Embryonic facial prominence (tissue), 1 donor: ENCODE measurements at regions not wholly inside any gene's neighbourhood (a gene's known extent, or its start where the extent isn't known, plus 50 kb on each side); places are given as distances from the start of the nearest gene placed in this dataset.
"Not testable (repeated sequence)": the region's sequence is repeated elsewhere in the genome, so short reads cannot be mapped to it uniquely, and the experiment has no call there.

ENCODE experiments used
- DNase-seq: peaks from one replicate; pipeline ENCODE4 v3.0.0-alpha.2; 2016; ENCODE audit errors: extremely low spot score

DNA sequence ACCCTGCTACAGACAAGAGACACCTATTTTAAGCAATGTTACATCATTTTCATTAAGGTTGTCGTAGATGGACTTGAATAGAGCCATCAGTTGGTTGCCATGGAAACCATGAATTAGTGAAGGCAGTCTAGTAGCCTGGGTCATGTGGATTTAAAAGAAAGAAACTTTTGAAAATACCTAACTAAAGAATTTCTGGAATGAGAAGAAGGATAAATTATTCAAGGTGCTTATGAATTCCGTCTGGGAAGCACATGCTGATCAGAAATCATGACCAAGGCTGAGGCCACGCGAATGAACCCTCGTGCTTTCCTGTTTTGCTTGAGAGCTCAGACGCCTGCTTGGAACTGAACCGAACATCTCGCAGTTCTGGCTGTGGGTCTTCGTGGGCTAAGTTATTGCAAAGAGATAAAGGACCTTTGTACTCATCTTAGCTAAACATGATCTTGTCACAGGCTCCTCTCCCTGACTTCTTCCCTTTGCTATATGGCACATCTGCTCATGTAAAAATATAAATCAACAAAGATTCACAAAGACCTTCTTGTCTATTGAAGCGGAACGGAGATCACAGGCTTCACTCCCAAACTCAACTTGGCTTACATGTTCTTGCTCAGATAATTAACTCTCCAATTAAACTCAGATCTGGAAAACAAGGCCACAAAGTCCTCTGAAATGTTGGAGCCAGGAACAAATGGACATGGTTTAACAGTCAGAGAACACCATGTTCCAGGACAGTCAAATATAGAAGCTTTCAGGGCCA, 140.2 kb downstream of the NUFIP1 start:
- DNase-seq = no peak

DNA sequence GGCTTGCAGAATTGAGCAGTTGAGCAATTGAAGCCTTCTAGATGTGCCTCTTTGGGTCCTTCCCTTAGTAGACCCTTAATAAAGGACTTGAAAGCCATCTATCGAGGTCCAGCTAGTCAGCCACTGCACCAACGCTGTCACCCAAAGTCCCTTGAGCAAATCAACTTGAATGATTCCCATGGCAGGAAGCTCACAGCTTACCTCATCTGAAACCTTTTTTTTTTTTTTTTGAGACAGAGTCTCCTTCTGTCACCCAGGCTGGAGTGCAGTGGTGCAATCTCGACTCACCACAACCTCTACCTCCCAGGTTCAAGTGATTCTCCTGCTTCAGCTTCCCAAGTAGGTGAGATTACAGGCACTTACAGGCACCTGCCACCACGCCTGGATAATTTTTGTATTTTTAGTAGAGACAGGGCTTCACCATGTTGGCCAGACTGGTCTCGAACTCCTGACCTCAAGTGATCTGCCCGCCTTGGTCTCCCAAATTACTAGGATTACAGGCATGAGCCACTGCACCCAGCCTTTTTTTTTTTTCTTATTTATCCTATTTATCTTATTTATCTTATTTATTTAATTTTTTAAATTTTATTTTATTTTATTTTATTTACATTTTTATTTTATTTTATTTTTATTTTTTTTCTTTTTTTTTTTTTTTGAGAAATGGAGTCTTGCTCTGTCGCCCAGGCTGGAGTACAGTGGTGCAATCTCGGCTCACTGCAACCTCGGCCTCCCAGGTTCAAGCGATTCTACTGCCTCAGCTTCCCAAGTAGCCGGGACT, 143.8 kb downstream of the NUFIP1 start:
- DNase-seq = not testable (repeated sequence)

DNA sequence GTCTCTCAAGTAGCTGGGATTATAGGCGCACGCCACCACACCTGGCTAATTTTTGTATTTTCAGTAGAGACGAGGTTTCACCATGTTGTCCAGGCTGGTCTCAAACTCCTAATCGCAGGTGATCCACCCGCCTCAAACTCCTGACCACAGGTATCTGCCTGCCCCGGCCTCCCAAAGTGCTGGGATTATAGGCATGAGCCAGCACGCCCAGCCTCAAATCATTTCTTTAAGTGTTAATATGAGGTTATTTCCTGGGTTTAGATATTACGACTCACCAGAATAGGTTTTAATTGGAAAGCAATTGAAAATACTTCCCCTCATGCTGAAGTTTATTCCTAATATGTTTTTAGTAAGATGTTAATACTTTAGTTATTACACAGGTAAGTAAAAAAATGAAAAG, 144.5 kb downstream of the NUFIP1 start:
- no peak for DNase-seq

DNA sequence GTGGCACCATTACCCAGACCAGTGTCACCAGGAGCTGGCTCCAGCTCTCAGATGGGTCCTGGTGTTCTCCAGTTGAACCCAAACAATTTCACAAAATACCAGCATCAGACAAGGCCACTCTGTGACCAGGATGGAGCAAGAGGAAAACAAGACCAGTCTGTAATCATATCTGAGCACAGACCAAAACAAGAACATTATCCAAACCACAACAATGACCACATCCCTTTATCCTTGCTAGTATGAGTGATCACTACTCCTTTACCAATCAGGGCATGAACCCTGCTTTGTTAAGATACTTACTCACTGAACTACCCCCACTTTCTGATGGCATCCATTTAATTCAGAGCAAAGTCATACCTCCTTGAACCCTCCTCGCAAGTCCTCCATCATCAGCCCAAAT, 145.9 kb downstream of the NUFIP1 start:
- no peak for DNase-seq

DNA sequence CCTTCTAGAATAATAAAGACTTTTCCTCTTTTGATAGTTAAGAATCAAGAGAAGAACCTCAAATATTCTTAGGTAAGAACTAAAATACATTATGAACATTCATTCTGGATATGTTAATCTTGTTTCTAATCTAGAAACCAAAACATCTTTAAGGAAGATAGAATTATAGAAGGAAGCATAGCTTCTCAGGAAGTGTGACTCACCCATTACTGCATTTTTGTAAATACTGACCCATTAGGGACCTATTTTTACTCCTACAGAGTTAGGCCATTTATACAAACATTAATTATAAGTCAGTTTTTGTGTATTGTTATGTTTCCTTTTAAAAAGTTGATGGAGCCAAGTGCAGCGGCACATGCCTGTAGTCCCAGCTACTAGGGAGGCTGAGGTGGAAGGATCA, 147.1 kb downstream of the NUFIP1 start:
- DNase-seq = no peak

DNA sequence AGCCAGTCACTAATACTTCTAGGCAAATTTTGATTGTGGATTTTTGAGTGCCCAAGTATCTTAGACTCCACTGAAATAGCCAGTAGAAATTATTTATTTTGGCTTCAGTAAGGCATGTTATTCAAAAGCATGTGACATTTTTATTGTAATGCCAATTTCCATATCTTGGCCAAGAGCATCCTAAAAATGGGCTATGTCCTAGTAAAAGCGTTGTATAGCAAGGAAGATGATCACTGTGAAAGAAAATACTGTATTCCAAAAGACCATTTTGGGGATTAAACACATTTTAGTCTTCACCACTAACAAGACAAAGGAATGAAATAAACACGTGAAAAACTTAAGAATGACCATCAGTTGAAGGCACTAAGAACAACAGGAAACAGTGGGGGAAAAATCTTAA, 149.1 kb downstream of the NUFIP1 start:
- no peak for DNase-seq

DNA sequence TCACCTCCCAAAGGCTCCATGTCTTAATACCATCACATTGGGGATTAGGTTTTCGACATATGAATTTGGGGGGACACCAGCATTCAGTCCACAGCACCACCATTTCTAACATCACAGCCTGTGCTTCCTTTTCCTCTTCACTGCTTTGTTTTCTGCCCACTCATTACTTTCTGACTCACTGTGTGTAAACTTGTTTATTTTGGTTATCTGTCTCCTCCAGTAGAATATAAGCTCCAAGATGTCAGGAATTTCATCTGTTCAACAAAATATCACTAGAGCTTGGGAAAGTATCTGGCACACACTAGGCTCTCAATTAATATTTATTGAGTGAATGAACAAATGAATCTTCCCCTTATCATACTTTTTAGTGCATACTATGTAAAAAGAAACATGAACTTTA, 152.0 kb downstream of the NUFIP1 start:
- no peak for DNase-seq

DNA sequence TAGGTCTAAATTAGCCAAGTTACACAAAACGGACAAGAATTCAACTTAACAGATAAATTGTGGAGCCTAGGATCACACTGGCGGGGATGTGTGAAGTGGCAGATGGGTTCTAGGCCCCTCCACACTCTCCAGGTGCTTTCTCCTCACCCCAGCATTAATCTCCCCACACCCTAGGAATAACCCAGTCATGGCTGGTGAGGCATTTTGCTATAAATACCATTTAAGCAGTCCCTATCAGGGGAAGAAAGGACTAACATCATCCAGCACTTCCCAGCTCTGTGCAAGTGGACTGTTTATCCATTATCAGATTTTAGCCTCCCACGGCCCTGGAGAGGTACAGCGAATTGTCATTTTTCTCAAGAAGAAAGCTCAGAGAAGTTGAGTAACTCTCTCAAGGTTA, 154.9 kb downstream of the NUFIP1 start:
- DNase-seq = no peak

DNA sequence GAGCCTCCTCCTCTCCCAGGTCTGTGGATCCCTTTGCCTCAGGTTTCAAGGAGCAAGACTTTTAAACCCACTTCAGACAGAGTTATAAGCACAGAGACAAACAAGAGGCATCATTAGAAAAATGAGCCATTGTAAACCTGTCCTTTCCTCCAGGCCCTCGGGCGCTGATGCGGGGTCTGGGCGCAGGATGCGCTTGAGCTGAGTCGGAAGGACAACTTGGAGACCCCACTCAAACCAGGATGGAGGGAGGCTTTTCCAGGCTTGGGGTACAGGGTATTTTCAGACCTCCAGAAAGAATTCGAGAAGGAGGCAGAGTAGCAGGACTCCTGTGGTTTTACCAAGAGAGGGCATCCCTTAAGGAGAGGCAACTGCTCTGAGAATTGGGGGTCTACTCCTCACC, 155.6 kb downstream of the NUFIP1 start:
- DNase-seq = no peak

DNA sequence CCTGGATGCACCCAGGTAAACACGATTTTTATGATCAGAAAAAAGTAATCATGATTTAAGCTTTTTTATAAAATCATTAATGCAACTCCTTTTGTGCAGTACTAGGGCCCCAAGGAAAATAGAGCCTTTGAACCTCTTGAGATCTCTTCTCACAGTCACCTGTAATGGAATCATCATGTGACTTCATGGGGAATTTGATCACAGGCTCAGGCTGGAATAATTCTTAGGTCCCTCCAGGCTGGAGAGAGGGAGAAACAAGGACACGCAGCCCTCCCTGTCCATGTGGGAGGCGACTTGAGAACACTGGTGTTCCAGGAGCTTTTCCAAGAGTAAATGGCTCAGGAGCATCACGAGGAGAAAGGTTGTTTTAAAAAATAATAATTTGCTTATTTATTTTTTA, 156.1 kb downstream of the NUFIP1 start:
- DNase-seq = no peak

DNA sequence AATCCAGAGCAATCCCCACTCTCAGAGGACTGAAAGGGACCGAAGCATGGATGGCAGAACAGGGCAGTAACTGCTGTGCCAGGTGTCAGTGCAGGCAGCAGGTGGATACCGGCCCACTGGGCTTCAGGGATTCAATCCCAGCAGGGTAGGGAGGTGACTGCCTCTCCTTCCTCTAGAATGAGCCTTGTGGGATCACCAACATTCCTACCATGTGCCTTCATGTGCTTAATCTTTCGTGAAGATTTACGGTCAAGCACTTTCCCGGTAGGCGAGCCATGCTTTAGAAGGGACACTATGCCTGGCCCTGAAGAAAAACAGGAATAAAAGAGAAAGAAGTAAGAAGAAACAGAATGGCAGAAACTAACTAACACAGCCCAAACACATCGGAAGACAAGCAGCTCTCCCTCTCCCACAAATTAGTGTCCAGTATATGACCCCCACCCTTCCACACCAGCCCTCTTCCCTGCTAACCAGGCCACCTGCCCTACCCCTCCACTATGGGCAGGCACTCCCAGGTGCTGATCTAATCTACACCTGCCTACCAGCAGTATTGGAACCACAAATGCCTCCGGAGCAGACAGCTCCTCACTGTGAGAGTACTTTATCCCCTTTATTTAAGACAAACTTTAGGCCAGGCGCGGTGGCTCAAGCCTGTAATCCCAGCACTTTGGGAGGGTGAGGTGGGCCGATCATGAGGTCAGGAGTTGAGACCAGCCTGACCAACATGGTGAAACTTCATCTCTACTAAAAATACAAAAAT, 162.5 kb downstream of the NUFIP1 start:
- no peak for DNase-seq

DNA sequence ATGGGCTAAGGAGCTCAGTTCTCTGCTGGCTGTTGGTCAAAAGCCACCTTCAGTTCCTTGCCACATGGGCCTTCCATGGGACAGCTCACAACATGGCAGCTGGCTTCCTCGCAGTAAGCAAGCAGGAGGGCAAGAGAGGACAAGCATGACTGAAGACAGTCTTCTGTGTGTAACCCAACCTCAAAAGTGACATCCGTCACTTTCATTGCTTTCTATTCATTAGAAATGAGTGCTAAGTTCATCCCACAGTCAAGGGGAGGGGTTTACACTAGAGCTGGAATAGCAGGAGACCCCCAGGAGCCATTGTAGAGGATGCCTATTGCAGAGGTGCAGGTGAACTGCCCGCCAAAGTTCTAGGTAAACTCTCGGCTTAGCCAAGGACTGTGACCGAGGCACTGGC, 163.3 kb downstream of the NUFIP1 start:
- DNase-seq = no peak

DNA sequence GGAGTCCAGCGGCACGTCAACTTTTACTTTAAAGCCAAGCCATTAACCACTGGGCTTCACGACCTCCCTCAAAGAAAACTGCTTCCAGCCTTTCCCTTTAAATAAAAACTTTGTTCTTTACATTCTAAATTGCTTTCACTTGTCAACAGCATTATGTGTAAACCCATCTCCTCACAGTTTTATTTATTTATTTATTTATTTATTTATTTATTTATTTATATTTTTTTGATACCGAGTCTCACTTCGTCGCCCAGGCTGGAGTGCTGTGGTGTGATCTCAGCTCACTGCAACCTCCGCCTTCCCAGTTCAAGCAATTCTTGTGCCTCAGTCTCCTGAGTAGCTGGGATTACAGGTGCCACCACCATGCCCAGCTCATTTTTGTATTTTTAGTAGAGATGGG, 165.7 kb downstream of the NUFIP1 start:
- not testable (repeated sequence) for DNase-seq

DNA sequence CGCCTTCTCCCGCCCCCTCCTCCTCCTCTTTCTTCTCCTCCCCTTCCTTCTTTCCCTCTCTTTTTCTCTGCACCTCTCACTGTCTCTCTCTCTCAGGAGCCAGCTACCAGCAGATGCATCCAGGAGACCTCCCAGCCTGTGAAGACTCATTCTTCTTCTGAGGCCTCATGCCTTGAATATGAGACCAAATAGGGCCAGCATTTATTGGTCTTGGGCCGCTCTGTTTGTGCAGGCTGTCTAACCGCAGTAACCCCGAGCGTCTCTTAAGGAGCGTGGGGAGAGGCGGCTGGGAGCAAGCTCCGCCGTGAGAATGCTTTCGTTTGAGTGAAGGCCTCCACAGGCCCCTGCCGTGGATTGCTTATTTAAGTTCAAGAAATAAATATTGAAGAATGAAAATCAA, 167.0 kb downstream of the NUFIP1 start:
- DNase-seq = no peak

DNA sequence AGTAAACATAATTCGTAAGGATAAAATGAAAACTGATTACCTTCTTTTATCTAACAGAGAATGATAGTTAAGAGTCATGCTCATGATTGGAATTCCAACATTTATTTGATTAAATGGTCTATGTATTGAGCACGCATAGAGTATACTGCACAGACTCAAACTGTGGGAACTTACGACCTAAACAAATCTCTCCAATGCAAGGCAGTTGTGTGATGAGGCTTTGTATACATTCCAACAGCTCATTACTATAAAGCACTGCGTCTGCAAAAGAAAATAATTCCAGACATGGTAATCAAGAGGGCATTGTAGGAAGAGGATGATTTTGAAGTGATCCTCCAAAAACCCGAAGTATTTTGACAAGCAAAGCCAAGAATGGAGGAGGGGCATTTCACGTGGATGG, 169.5 kb downstream of the NUFIP1 start:
- DNase-seq = no peak

DNA sequence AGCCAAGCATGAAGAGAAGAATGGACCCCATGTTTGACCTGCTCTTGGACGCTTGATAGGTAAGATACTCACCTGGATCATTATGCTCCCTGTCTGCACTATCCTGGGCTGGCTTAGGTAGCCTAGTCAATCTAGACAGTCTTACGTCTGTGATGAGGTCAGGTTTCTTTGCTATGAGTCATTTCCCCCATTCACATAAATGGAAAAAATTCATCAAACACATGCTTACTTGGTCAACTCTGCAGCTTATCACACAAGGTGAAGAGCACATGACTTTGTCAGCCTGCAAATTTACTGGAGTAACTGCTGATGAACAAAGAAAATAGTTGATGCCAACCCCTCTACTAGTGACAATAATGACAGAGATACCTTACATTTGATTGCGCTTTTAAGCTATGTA, 170.0 kb downstream of the NUFIP1 start:
- DNase-seq = no peak

DNA sequence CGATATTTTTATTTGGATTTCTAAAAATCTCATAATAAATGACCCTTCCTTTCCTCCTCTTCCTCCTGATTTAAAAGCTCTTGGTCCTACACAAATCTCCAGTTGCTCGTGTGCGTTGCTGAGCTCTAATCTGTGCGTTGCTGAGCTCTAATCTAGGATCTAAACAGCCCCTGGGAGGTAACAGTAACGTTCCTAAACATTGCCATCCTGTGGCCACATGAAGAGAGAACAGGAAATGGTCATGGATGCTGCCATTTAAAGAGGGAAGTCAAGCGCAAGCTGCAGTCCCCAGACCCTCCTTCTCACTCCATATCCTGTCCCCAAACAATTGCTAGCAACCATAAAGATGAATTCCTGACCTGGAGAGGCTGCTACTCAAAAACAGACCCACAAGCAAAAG, 170.8 kb downstream of the NUFIP1 start:
- DNase-seq = no peak

DNA sequence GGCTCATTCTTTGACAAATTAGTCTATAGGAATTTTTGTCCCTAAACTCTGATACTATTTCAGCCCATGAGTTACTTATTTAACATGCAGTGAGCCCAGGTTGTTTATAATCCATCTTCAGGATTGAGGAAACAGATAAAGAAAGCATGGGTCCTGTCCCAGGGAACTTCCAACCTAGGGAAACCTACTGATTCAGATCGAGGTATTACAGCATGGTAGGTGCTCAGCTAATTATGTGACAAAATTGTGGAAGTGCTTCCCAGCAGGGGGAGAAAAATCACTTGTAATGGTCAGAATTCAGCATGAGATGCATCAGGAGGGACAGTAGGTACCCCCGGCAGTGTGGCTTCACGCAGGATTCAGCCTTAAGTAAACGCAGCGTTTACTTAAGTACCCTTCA, 171.3 kb downstream of the NUFIP1 start:
- no peak for DNase-seq

DNA sequence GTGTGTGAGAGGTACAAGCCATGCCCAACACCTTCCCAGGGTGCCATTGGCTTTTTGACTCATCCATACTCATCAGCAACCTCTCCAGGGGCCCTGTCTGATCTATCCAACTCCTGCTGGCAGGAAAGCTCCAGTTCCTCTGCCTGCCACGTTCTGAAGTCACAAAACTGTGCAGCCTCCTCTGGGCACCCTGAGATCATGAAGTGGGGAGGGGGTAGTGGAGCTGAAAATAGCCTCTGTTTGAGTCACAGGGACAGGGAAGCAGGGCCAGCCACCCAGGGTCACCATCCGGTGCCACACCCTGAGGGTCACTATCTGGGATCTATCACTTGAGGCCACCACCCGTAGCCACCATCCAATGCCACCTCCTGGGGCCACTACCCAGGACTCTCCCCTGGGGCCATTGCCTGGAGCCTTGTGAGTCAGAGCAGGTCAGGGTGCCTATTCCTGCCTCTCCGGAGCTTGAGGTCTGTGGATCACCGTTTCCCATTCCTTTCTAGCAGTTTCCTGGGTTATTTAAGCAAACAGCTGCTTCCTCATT, 172.1 kb downstream of the NUFIP1 start:
- DNase-seq = no peak

DNA sequence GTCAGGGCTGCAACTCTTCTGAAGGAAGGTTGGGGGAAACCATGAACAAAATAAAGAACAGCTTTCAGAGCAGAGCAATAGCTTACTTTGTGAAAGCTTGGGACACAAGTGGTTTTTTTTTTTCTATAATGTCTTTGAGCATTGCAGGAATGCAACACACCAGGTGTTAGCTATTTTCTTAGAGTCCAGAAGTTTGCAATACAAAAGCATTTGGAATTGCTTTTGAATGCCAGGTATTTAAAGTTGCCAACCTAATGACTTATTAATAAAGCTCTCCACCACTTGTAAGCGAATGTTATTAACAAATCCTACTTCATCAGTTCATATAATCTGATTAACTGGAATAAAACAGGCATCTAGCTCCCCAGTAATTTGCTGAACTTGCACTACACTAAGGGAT, 172.6 kb downstream of the NUFIP1 start:
- DNase-seq = no peak

DNA sequence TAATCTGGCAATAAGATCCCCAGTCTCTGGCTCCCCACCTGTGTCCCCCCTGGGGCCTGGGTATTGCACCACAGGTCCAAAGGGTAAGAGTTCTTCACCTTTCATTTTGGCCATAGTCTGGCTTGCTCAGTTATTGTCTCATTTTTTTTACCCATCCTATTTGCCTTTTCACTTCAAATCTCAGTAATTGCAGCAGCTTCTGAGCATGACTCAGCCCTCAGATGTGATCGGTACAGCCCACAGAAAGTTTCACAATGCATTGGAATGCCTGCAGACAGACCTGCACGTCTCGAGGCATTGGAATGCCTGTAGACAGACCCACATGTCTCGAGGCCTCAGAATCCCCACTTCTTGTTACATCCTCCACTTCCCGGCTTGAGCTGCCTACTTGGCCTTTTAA, 173.6 kb downstream of the NUFIP1 start:
- no peak for DNase-seq

DNA sequence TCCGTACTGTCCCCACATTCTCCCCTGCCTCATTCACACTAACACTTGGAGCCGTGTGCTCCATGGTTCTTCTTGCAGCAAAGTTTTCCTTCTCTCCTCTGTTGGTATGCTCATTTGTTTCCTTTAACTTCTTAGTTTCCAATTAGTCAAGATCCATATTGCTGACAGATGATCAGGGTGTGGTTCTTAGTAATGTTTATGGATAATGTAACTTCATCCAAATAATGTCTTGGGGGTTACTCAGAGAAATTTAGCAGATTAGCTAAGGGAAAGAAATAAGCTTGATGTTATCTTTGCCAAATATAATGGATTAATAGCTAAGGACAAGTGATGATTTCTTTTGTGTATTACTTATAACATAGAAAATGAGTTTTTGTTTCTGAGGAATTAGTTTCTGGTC, 174.4 kb downstream of the NUFIP1 start:
- no peak for DNase-seq
